HG03108 (cell line): ENCODE measurements at regions not wholly inside any gene's neighbourhood (a gene's known extent, or its start where the extent isn't known, plus 50 kb on each side); places are given as distances from the start of the nearest gene placed in this dataset.

ENCODE experiments used
- ATAC-seq: cut with Tn5 transposase; IDR thresholded peaks from one replicate; pipeline ENCODE4 v1.9.1; 2021; ENCODE audit warnings: moderate library complexity; ENCODE audit not compliant: unreplicated experiment

DNA sequence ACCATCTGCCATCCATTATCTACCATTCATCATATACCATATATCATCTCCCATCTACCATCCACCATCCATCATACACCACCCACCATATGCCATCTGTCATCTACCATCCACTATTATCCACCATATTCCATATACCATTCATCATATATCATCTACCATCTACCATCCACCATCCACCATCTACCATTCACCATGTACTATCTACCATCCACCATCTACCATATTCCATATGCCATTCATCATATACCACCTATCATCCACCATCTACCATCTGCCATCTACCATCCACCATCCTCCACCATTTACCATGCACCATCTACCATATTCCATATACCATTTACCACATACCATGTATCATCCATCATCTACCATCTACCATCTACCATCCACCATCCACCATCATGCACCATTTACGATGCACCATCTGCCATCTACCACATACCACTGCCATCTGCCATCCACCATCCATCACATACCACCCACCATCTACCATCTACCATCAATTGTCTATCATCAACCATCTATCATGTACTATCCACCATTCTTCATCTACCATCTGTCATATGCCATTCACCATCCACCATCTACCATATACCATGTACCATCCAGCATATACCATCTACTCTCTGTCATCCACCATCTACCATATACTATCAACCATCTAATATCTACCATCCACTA lies 50.6 kb upstream of the RAB4A start:
- ATAC-seq = no peak

DNA sequence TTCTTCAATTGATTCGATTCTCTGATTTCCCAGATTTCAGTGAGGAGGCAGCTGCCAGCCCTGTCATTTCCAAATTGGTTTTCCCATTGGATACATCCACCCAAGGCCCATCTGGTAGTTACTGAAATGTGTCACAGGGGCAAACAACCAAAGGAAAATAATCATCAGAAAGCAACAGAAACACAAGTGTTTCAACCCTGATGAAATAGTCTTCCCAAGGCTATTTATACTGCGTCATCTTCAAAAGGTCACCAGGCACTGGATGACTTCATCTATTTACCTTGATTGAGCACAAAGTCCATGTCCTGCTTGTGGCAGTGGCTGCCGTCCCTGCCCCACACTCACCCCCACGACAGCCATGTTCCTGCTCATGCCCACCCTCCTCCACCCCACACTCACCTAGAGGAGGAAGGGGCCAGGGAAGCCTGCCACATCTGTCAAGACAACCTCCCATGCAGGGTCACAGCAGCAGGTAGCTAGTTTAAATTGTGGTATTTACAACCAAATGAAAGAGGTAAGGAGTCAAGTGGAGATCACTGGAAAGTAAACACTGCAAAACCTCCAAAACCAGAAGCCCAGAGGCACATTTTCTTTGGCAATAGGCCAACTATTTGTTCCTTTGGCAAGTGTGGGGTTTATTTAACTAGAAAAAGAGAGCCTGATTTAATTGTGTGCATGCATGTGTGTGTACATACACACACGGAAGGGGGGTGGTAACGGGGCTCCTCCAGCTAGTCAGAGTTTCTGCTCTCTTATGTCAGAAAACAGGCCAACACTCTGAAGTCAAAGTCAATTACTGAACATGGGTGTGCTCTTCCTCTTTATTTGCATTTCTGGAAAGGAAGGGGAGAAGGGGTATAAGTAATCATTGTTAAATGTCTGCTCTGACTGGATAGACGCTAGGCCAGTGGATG lies 49.5 kb upstream of the RAB4A start:
- ATAC-seq = no peak
